Testis (tissue), 2 donors: ENCODE measurements at regions not wholly inside any gene's neighbourhood (a gene's known extent, or its start where the extent isn't known, plus 50 kb on each side); places are given as distances from the start of the nearest gene placed in this dataset.

ENCODE experiments used
- DNase-seq: peaks from one replicate; pipeline ENCODE4 v3.0.0-alpha.2; 2019
- H3K27ac ChIP-seq, 2 donors: fragments of 200-600 bp; sonication (generic); one replicate each; pipeline ENCODE4 v1.5.1; 2019
- H3K27me3 ChIP-seq: fragments of 200-600 bp; sonication (generic); one replicate; pipeline ENCODE4 v1.5.1; 2019
- H3K36me3 ChIP-seq: fragments of 200-600 bp; sonication (generic); one replicate; pipeline ENCODE4 v1.5.1; 2017; ENCODE audit warnings: low read depth; ENCODE audit errors: missing control alignments
- H3K4me1 ChIP-seq: fragments of 200-600 bp; sonication (generic); one replicate; pipeline ENCODE4 v1.5.1; 2019
- H3K4me3 ChIP-seq, 2 donors: fragments of 200-600 bp; sonication (generic); one replicate each; pipeline ENCODE4 v1.5.1; 2017 to 2019
- H3K9me3 ChIP-seq: fragments of 200-600 bp; sonication (generic); one replicate; pipeline ENCODE4 v1.5.1; 2017
- CTCF ChIP-seq, 3 experiments: fragments of 450-650 bp in 2 of 3; fragments of 200-600 bp in 1 of 3; sonication (generic) in 1 of 3; IDR thresholded peaks; one replicate each; pipeline ENCODE4 v1.5.1; 2016 to 2019; ENCODE audit warnings: antibody characterized with exemption in 3 of 3, mild to moderate bottlenecking in 2 of 3, moderate library complexity in 1 of 3
- POLR2A ChIP-seq: fragments of 450-650 bp; IDR thresholded peaks from one replicate; pipeline ENCODE4 v1.6.1; 2017; ENCODE audit warnings: antibody characterized with exemption, mild to moderate bottlenecking, moderate library complexity
- WGBS, 2 donors: methylation state at CpG; one replicate each; pipeline ENCODE4 v1.1.5; 2018; 5-methylcytosine and 5-hydroxymethylcytosine counted together
- intact Hi-C: fragments of 100-400 bp; cut with DNase I; formaldehyde crosslinking; loops from one replicate; pipeline ENCODE4 v1.15.1; 2023; ENCODE audit warnings: low total_unique reads

- WGBS, 2 donors, result 73 to 79% methylated on average over 3 of the region's 3 CpGs
- Histone ChIP-seq H3K27ac (no peak overlapping the region), H3K4me3 (no peak overlapping the region), H3K9me3 (no peaks in the 10 kb centered on the region), H3K27me3 (no peaks in the 10 kb centered on the region), H3K36me3 (no peaks in the 10 kb centered on the region), H3K4me1 (no peaks in the 10 kb centered on the region)
- no peak for DNase-seq
- intact Hi-C loops, result no loop called here
- TF ChIP-seq POLR2A, result no peak
- no peak for TF ChIP-seq CTCF (IDR thresholded peaks at IDR 0.05)
These were observed 954.2 kb upstream of the RAG2 start for GRCh38 chr11:37552284-37552683.

- intact Hi-C loops, result no loop called here
- H3K27ac ChIP-seq, result no peak overlapping the region
- no peaks in the 10 kb centered on the region for H3K4me1 ChIP-seq
- no peak for DNase-seq
- no peaks in the 10 kb centered on the region for H3K27me3 ChIP-seq
- H3K9me3 ChIP-seq, result no peaks in the 10 kb centered on the region
- TF ChIP-seq POLR2A, result no peak
- no peak for TF ChIP-seq CTCF (IDR thresholded peaks at IDR 0.05)
- H3K36me3 ChIP-seq, result no peaks in the 10 kb centered on the region
- no peak overlapping the region for H3K4me3 ChIP-seq
These were observed 946.5 kb upstream of the RAG2 start for GRCh38 chr11:37544491-37544890.

- H3K27ac ChIP-seq, result no peak overlapping the region
- no peaks in the 10 kb centered on the region for H3K36me3 ChIP-seq
- H3K4me1 ChIP-seq, result no peaks in the 10 kb centered on the region
- no peaks in the 10 kb centered on the region for H3K27me3 ChIP-seq
- TF ChIP-seq POLR2A (no peak), CTCF (IDR thresholded peaks at IDR 0.05) (no peak)
- H3K4me3 ChIP-seq, result no peak overlapping the region
- 88 to 96% methylated on average over 4 of the region's 4 CpGs for WGBS, 2 donors
- intact Hi-C loops, result no loop called here
- no peak for DNase-seq
- no peaks in the 10 kb centered on the region for H3K9me3 ChIP-seq
These were observed 935.8 kb upstream of the RAG2 start for GRCh38 chr11:37533830-37534229.

- TF ChIP-seq CTCF (IDR thresholded peaks at IDR 0.05) (no peak), POLR2A (no peak)
- DNase-seq, result no peak
- Histone ChIP-seq H3K4me3 (no peak overlapping the region), H3K4me1 (no peaks in the 10 kb centered on the region), H3K36me3 (no peaks in the 10 kb centered on the region), H3K9me3 (no peaks in the 10 kb centered on the region), H3K27me3 (no peaks in the 10 kb centered on the region), H3K27ac (no peak overlapping the region)
- intact Hi-C loops, result no loop called here
- 72 to 76% methylated on average over 2 of the region's 2 CpGs for WGBS, 2 donors
These were observed 935.1 kb upstream of the RAG2 start for GRCh38 chr11:37533087-37533486.

- TF ChIP-seq POLR2A, result no peak
- TF ChIP-seq CTCF (IDR thresholded peaks at IDR 0.05), result no peak
- intact Hi-C loops, result no loop called here
- no peaks in the 10 kb centered on the region for H3K27me3 ChIP-seq
- no peak for DNase-seq
- H3K9me3 ChIP-seq, result no peaks in the 10 kb centered on the region
- H3K4me3 ChIP-seq, result no peak overlapping the region
- WGBS, 2 donors, result 53 to 59% methylated on average over 2 of the region's 2 CpGs
- no peaks in the 10 kb centered on the region for H3K36me3 ChIP-seq
- H3K27ac ChIP-seq, result no peak overlapping the region
- H3K4me1 ChIP-seq, result no peaks in the 10 kb centered on the region
These were observed 934.2 kb upstream of the RAG2 start for GRCh38 chr11:37532271-37532670.
